KBM-7 (cell line): ENCODE measurements at regions not wholly inside any gene's neighbourhood (a gene's known extent, or its start where the extent isn't known, plus 50 kb on each side); places are given as distances from the start of the nearest gene placed in this dataset.

Experiments
- DNase-seq: peaks from one replicate; pipeline ENCODE4 v3.0.0-alpha.2; 2015
- in situ Hi-C: fragments of 300-500 bp; cut with MboI; formaldehyde crosslinking; loops from 2 replicates; pipeline ENCODE4 v1.14.3; 2020; ENCODE audit warnings: low sequenced_read_pairs, low pct_unique_long_range_greater_than_20kb, mixed read lengths

- in situ Hi-C loops, result no loop called here
- DNase-seq, result no peak
These were observed 56.4 kb upstream of the MBNL2 start for GRCh38 chr13:97165502-97166425.

GRCh38 chr13:97171136-97171535 is 51.0 kb upstream of the MBNL2 start:
- in situ Hi-C loops, result no loop called here
- DNase-seq, result no peak
